Neuronal stem cell (in vitro differentiated cells): ENCODE measurements at regions not wholly inside any gene's neighbourhood (a gene's known extent, or its start where the extent isn't known, plus 50 kb on each side); places are given as distances from the start of the nearest gene placed in this dataset.

Source experiments
- DNase-seq: peaks from one replicate; pipeline ENCODE4 v3.0.0-alpha.2; 2013; ENCODE audit warnings: low spot score
- H2AFZ ChIP-seq: one replicate; pipeline ENCODE4 v1.6.1; 2013; ENCODE audit warnings: mild to moderate bottlenecking, low read length, inconsistent platforms
- H2AK5ac ChIP-seq: 2 replicates; pipeline ENCODE4 v1.6.1; 2013; ENCODE audit warnings: low read depth, mild to moderate bottlenecking, inconsistent platforms, low read length, moderate library complexity, mixed read lengths
- H2BK120ac ChIP-seq: 2 replicates; pipeline ENCODE4 v1.6.1; 2013; ENCODE audit warnings: low read depth, mild to moderate bottlenecking, inconsistent platforms, low read length, moderate library complexity, mixed read lengths
- H2BK12ac ChIP-seq: one replicate; pipeline ENCODE4 v1.6.1; 2013; ENCODE audit warnings: low read length, inconsistent platforms
- H2BK15ac ChIP-seq: 2 replicates; pipeline ENCODE4 v1.6.1; 2013; ENCODE audit warnings: mild to moderate bottlenecking, low read length, inconsistent platforms, mixed read lengths
- H2BK5ac ChIP-seq: one replicate; pipeline ENCODE4 v1.6.1; 2013; ENCODE audit warnings: inconsistent platforms, mild to moderate bottlenecking, low read length, moderate library complexity
- H3K14ac ChIP-seq: one replicate; pipeline ENCODE4 v1.6.1; 2013; ENCODE audit warnings: low read length, inconsistent platforms
- H3K18ac ChIP-seq: 2 replicates; pipeline ENCODE4 v1.6.1; 2013; ENCODE audit warnings: low read length, inconsistent platforms
- H3K23ac ChIP-seq: 2 replicates; pipeline ENCODE4 v1.6.1; 2013; ENCODE audit warnings: low read depth, mild to moderate bottlenecking, mixed read lengths, low read length, inconsistent platforms; ENCODE audit not compliant: poor library complexity
- H3K27ac ChIP-seq: replicated peaks from 3 replicates; pipeline ENCODE4 v1.5.1; 2013; ENCODE audit warnings: low read length, inconsistent platforms
- H3K27me3 ChIP-seq, 3 experiments: 2 replicates each; pipeline ENCODE4 v1.6.1; 2013; ENCODE audit warnings: low read length in 3 of 3, mild to moderate bottlenecking in 2 of 3, inconsistent platforms in 1 of 3, low read depth in 1 of 3, mixed read lengths in 1 of 3, moderate library complexity in 1 of 3; ENCODE audit not compliant: control insufficient read depth in 3 of 3, insufficient read depth in 3 of 3
- H3K36me3 ChIP-seq, 2 donors: replicated peaks in 1 of 2; 2 replicates each; pipeline ENCODE4 v1.6.1; 2013; ENCODE audit warnings: low read length in 2 of 2; ENCODE audit not compliant: control insufficient read depth in 2 of 2, insufficient read depth in 2 of 2
- H3K4ac ChIP-seq: 2 replicates; pipeline ENCODE4 v1.6.1; 2013; ENCODE audit warnings: inconsistent platforms, mild to moderate bottlenecking, low read length, moderate library complexity
- H3K4me1 ChIP-seq, 2 donors: 1 replicate in 1 of 2; 2 replicates in 1 of 2; pipeline ENCODE4 v1.6.1; 2013; ENCODE audit warnings: low read length in 2 of 2, low read depth in 1 of 2; ENCODE audit not compliant: control insufficient read depth in 2 of 2, insufficient read depth in 1 of 2
- H3K4me2 ChIP-seq: one replicate; pipeline ENCODE4 v1.6.1; 2013; ENCODE audit warnings: mild to moderate bottlenecking, low read length, inconsistent platforms; ENCODE audit not compliant: insufficient read depth, poor library complexity, severe bottlenecking
- H3K4me3 ChIP-seq, 2 donors: 2 replicates each; pipeline ENCODE4 v1.5.1; 2013; ENCODE audit warnings: low read length in 2 of 2, mild to moderate bottlenecking in 2 of 2, inconsistent platforms in 1 of 2, moderate library complexity in 1 of 2
- H3K79me1 ChIP-seq: one replicate; pipeline ENCODE4 v1.6.1; 2013; ENCODE audit warnings: low read depth, mild to moderate bottlenecking, inconsistent platforms, low read length, moderate library complexity
- H3K9ac ChIP-seq: one replicate; pipeline ENCODE4 v1.6.1; 2013; ENCODE audit warnings: mild to moderate bottlenecking, low read depth, low read length, inconsistent platforms; ENCODE audit not compliant: poor library complexity
- H3K9me3 ChIP-seq, 2 donors: replicated peaks in 1 of 2; 2 replicates each; pipeline versions ENCODE3 to v1.6.1; 2013; ENCODE audit warnings: low read length in 2 of 2, mild to moderate bottlenecking in 2 of 2, inconsistent platforms in 1 of 2, low read depth in 1 of 2, mixed read lengths in 1 of 2, moderate library complexity in 1 of 2; ENCODE audit not compliant: control insufficient read depth in 2 of 2, insufficient read depth in 1 of 2
- H4K8ac ChIP-seq: one replicate; pipeline ENCODE4 v1.6.1; 2013; ENCODE audit warnings: low read depth, mild to moderate bottlenecking, inconsistent platforms, low read length, moderate library complexity
- H4K91ac ChIP-seq: one replicate; pipeline ENCODE4 v1.6.1; 2013; ENCODE audit warnings: low read length, low read depth, mild to moderate bottlenecking, inconsistent platforms; ENCODE audit not compliant: poor library complexity
- WGBS, 2 donors: extraction: QIAGEN DNeasy Blood & Tissue Kit; methylation state at CpG; one replicate each; pipeline ENCODE4 v1.1.7; 2013; ENCODE audit warnings: missing lambda C conversion rate in 2 of 2, mixed read lengths in 1 of 2; ENCODE audit not compliant: insufficient read length in 2 of 2, insufficient replicate concordance in 1 of 2; ENCODE audit errors: extremely low coverage in 2 of 2; 5-methylcytosine and 5-hydroxymethylcytosine counted together

DNA sequence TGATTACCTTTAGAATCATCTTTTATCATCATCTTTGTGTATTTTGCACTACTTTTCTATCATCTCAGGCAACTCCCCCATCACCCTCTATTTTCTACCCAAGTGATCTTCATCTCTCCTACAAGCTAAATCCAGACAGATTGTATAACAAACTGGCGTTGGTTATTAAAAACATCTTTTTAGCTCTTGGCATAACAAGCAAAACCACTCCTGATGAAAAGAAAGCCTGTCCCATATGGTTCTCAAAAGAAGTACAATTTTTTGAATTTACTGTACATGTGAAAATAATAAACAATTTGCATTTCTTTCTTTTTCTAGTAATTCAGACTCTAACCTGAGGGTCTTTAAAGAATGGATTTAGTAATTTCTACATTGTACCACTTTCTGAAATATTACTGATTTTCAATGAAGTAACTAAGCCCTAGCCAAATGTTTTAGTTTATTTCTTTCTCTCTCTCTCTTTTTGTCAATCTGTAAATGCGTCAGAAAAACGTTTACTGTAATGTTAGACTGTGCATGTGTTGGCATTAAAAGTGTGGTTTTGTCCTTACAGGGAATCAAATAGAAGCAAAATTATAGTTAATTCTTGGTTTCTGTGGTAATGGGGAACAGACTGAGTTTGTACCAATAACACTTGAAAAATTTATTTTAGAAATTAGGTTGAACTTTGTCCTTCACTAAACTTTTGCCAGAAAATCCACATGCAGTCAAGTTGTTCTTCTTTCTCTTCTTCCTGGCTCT, 52.5 kb upstream of the RPS23 start:
- Histone ChIP-seq H2BK120ac (no peak overlapping the region), H3K23ac (no peak overlapping the region), H3K14ac (no peak overlapping the region), H4K8ac (no peak overlapping the region), H2BK5ac (no peak overlapping the region), H2AK5ac (no peak overlapping the region), H3K4me1 (peaks cover 0 to 1% of the 10 kb centered on the region in 2 donors), H4K91ac (no peak overlapping the region), H3K36me3 (no peaks in the 10 kb centered on the region), H3K4ac (no peak overlapping the region), H3K27ac (no peak overlapping the region), H3K9ac (no peak overlapping the region), H3K9me3 (peaks cover 0 to 8% of the 10 kb centered on the region in 2 donors), H2BK12ac (no peak overlapping the region), H2BK15ac (no peak overlapping the region), H2AFZ (no peak overlapping the region), H3K27me3 (no peaks in the 10 kb centered on the region), H3K79me1 (no peaks in the 10 kb centered on the region), H3K4me3 (no peak overlapping the region), H3K4me2 (no peak overlapping the region), H3K18ac (no peak overlapping the region)
- no CpG with 5 or more reads among the region's 3 CpGs for WGBS, 2 donors
- DNase-seq: no peak

DNA sequence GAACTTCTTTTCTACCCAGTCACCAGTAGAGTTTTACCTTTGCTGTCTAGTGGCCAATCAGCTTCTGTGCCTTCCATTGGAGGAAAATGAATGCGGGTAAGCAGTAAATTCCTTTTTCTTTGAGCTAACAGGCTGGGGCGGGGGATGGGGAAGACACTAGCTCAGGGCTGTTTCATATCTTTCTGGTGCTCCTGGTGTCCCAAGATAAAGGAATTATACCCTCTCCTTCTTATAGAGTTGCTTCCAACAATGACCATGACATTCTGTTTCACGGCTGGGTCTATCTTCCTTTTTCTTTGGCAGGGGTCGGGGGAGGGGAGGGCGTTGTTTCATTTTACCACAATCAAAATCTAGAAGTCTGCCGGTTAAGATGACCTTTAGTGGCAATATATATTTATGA, 51.2 kb upstream of the RPS23 start:
- no peaks in the 10 kb centered on the region for H3K36me3 ChIP-seq
- H3K4ac ChIP-seq: no peak overlapping the region
- H3K9ac ChIP-seq: no peak overlapping the region
- H3K18ac ChIP-seq: no peak overlapping the region
- H3K79me1 ChIP-seq: no peaks in the 10 kb centered on the region
- H3K23ac ChIP-seq: no peak overlapping the region
- H3K4me3 ChIP-seq: no peak overlapping the region
- no peak overlapping the region for H3K27ac ChIP-seq
- H3K14ac ChIP-seq: no peak overlapping the region
- H2AFZ ChIP-seq: no peak overlapping the region
- no peak overlapping the region for H2BK15ac ChIP-seq
- WGBS, 2 donors: no CpG with 5 or more reads among the region's 6 CpGs
- no peaks in the 10 kb centered on the region for H3K27me3 ChIP-seq
- no peak for DNase-seq
- H3K4me1 ChIP-seq: peaks cover 0 to 1% of the 10 kb centered on the region in 2 donors
- no peak overlapping the region for H2BK120ac ChIP-seq
- no peak overlapping the region for H4K91ac ChIP-seq
- H2AK5ac ChIP-seq: no peak overlapping the region
- peaks cover 0 to 12% of the 10 kb centered on the region in 2 donors for H3K9me3 ChIP-seq
- H4K8ac ChIP-seq: no peak overlapping the region
- H2BK12ac ChIP-seq: no peak overlapping the region
- no peak overlapping the region for H3K4me2 ChIP-seq
- no peak overlapping the region for H2BK5ac ChIP-seq
